GM21526 (cell line): ENCODE measurements at regions not wholly inside any gene's neighbourhood (a gene's known extent, or its start where the extent isn't known, plus 50 kb on each side); places are given as distances from the start of the nearest gene placed in this dataset.

Experiments used
- ATAC-seq: cut with Tn5 transposase; IDR thresholded peaks from one replicate; pipeline ENCODE4 v1.9.1; 2021; ENCODE audit warnings: moderate library complexity; ENCODE audit not compliant: unreplicated experiment, low FRiP score

DNA sequence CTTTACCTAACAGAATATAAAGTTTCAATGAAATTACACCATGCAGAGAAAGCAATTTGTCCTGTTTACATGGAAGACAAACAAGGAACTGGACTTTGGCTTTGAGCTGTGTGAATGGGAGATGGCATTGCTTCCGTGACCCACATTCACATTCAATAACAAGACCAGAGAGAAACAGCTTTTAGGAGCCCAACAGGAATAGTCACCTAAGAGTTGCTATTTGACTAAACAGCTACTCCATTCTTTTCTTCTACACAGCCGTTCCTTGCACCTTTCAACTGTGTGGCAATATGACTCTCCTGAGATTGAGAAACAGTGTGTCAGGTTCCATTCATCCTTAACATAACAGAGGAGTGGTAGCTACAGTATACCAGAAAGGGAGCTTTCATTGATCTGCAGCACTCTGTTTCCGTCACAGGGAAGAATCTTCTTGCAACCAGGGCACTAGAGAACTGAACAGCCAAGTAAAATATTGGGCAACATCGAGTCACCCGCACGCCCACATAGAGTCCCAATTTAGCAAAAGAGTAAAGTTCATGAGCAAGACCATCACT, 355.1 kb downstream of the HAO1 start:
- no peak for ATAC-seq

DNA sequence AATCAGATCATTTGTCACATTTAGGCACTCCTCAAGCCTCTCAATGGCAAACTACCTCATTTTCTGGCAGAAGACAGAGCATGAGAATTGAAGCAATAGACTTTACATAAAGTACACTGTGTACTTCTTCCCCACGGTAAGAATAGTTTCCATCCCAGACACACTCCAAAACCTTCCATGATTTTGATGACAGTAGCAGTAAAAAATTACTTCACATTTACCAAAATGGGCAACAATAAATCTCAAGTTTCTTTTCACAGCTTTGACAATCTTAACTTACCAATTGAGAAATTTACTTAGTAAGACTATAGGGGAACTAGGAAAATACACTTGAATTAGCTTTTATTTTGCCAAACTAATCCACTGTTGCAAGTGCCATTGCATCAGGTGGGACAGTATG, 353.8 kb downstream of the HAO1 start:
- no peak for ATAC-seq

DNA sequence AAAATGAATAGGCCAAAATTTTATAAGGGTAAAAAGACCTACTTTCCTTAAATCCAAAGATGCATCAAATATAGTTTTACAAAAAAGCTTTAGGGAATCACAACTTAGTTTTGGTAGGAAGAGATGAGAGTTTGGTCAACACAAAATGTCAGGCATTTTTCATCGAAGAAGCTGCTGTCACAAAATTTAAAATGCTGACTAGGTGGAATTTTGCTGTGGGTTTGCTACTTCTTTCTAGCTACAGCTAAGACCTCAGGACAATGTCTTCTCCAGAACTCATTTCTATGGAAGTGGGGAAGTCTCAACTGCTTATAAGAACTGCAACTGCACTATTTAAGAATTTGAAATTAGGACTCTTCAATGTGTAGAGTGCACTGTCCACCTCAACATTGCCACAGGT, 351.1 kb downstream of the HAO1 start:
- ATAC-seq: no peak

DNA sequence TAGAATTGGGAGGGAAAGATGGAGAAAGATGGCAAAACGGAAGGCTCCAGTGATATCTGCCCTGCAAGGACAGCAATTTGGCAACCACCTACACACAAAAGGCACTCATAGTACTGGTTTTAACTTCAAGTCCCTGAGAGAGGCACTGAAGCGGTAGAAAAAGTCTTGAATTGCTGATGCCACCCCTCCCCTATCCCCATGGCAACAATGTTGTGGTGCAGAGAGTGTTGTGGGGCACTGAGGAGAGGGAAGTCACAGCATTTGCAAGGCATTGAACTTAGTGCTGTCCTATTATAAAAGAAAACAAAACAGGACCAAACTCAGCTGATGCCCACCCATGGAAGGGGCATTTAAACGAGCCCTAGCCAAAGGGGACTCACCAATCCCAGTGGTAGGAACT, 343.7 kb downstream of the HAO1 start:
- no peak for ATAC-seq

DNA sequence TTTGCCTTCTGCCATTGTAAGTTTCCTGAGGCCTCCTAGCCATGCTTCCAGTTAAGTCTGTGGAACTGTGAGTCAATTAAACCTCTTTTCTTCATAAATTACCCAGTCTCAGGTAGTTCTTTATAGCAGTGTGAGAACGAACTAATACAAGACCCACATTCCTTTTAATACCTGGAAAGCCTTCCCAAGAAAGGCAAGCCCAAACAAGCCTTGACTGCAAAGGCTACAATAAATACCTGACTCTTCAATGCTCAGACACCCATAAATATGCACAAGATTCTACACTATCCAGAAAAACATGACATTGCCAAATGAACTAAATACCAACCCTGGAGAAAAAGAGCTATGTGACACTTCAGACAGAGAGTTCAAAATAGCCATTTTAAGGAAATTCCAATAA, 338.8 kb downstream of the HAO1 start:
- no peak for ATAC-seq

DNA sequence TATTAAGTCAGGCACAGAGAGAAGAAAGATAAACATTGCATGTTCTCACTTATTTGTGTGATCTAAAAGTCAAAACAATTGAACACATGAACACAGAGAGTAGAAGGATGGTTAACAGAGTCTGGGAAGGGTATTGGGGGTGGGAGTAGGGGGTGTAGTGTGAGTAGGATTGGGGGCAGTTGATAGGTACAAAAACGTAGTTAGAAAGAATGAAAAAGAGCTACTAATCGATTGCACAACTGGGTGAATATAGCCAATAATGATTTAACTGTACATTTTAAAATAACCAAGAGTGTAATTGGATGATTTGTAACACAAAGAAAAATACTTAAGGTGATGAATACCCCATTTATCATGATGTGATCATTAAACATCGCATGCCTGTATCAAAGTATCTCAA, 333.3 kb downstream of the HAO1 start:
- no peak for ATAC-seq

DNA sequence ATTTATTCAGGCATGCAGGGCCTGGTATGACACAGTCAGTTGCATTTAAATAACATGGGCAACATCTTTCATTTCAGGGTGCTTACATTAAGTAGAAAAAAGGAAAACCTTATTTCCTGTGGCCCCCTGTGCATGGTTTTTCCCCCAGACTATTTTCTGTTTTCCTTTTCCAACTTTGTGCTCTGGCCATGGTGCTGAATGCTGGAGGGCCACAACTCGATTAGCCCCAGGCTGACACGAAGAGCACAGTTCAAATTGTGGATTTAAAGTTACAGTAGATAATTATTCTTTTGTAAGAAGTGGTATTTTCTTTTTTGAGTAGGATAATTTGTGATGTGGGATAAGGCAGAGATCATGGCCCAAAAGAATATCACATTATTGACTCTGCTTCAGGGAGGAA, 332.0 kb downstream of the HAO1 start:
- ATAC-seq: no peak

DNA sequence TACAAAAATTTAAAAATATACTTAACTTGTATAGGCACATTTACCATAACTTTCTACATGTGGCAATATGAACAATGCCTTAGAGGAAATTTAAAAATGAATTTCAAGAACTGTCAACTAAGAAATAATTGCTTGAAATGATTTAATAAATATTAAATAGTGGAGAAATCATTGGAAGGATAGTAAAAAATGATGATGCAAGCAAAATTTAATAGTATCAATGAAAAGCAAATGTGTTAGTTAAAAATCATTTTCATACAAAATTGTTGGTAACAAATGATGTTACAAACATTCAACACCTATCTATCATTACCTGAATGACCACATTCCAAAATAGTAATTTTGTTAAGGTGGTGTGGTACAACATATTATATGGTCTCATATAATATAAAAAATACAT, 331.0 kb downstream of the HAO1 start:
- ATAC-seq: no peak

DNA sequence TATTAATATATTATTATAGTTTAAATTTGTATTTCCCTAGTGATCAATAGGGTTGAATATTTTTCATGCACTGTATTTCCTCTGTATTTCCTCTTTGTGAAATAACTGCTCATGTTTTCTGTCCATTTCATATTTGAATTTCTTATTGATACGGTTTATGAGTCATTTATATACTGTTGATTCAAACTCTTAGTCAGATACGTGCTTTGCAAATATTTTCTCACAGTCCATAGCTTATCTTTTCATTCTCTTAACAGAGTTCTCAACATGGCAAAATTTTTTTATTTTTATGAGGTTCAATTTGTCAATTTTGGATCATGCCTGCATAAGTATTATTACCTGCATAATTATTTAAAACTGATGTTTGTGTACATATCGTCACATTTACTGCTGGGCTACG, 329.6 kb downstream of the HAO1 start:
- ATAC-seq: no peak

DNA sequence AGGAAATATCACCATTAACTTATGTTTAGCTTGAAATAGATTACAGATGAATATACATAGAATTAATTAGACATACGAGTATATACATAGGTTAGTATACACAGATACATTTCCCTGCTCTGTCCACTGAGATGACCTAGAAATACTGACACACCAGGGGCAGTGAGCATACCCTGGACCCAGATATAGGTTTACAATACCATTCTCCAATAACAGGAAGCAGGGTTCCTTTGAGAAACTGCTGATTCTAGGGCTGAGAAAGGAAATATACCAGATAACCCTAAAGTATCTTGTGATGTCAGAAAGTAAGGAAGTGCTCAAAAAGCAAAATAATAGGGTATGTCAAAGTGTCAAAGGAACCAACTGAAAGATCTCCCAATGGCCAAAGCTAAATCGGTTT, 322.5 kb downstream of the HAO1 start:
- ATAC-seq: no peak

DNA sequence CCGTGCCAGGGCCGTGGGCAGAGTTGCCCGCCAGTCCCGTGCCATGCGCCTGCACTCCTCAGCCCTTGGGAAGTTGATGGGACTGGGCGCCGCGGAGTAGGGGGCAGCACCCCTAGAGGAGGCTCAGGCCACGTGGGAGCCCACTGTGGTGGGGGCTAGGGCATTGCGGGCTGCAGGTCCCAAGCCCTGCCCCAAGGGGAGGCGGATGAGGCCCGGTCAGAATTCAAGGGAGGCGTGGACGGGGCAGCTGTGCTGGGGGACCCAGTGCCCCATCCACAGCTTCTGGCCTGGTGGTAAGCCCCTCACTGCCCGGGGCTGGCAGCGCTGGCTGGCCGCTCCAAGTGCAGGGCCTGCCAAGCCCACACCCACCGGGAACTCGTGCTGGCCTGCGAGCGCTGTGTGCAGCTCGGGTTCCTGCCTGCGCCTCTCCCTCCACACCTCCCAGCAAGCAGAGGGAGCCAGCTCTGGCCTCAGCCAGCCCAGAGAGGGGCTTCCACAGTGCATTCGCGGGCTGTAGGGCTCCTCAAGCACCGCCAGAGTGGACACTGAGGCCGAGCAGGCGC, 317.8 kb downstream of the HAO1 start:
- no peak for ATAC-seq

DNA sequence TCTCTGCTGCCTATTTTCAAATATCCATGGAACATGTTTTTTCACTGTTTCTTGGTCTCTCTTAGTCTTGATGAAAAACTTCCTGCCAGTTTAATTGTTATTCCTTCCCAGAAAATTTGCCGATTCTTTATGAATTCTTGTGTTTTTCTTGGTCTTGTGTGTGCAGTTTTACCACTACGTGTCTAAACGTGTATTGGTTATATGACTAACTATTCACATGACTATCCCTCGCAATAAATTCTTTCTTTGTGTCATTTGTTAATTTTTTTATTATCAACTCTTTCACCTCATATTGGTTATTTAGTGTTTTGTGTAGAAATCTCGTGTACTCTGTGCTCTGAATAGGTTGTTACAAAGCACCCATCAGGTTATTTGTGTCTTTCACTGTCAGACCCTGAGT, 315.4 kb downstream of the HAO1 start:
- ATAC-seq: no peak

DNA sequence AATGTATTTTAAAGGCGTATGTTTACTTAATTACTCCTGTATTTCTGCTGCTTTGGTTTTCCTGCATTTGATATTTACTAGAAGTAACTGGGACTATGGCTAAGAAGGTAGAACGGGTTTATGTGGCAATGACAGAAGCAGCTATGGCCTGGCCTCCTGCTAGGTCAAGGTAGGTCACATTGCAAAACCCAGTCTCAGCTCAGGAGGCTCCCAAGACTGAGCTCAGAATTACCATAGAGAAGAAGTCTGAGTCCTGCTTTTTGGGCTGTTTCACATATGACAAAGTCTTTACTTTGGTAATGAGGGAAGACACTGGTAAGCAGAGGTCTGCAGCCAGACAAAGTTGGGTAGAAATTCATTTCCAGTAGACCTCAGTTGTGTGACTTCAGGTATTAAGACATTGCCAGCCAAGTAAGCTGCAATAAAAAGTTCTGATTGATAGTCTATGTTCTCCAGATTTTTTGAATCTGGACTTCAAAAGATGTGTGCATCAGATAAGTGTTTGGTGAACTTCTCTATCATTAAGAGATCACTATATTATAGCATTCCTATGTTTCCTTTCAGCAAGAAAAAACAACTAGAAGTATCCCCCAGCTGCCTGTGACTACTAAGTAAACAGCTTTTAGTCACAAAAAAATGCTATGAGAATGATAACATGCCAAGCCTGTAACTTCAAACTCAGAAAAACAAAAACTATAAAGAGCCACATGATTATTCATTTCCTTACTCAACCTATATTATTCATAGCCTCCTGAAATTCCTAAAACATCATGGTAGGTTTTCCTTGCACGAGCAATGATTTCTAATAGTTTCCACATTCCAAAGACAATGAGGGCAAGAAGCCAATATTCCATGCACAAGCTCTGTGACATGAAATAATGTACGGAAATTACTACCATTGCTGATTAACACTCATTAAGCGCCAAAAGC, 312.3 kb downstream of the HAO1 start:
- ATAC-seq: no peak

DNA sequence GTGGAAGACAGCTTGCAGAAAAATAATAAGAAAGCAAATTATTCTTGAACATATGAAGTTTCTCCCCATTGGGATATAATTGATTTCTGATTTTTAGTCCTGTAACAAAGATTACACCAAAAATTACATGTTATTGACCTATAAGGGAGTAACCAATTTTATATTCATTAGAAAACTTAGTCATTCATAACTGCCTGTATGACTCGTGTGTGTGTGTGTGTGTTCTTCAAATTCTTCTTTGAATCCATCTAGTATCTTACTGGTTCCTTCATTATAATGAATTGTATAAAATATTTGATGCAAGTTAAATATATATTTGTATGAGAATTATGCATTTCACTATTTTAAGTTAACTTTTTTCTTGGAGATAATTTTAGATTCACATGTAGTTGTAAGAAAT, 310.4 kb downstream of the HAO1 start:
- ATAC-seq: no peak

DNA sequence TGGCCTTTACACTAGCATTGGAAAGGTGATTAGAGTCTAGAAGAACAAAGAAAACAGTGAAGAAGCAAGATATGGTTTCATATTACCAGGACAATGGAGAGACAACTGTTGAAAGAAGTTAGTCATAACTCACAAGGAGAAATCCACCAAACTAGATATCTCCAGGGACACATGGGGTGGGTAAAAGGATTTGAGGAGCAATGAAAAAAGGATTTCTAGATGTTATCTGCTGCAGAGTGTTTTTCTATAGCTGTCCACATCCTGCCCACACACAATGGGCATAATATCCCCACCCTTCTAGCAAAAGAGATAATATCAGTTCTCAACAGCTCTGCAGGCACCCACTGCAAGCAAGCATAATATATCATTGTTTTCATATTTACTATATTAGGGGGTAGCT, 303.1 kb downstream of the HAO1 start:
- ATAC-seq: no peak

DNA sequence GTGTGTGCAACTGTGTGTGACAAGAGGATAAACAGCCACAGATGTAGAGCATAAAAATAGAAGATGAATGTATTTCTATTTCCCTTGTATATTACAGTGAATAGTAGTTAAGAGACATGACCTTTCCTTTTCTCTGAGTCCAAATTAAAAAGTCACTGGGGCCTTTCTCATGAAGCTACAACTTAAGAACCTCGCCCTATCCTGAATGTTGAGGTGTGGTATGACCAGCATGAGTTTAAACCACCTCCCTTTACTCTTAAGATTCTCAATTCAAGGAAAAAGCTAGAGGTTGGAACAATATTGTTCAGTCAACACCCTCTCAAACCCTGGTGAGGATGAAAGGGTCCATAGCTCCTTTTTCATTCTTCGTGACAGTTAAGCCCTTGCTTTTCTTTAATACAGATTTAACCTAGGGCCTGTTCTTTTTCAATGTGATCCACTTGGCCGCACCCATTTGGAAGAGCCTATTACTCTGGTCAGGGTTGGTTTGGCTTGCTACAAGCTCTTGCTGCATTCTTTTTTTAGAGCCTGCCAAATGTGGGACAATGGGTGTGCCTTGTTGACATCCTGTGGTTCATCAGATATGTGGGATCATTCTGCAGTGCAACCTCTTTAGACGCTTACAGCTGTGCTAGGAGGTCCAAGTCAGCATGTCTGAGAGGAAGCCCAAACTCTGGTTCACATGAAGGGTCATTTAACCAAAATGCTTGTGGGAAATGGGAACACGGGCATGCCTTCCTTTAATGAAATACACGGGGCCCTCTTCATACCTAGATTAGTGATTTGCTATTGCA, 290.0 kb downstream of the HAO1 start:
- ATAC-seq: no peak

DNA sequence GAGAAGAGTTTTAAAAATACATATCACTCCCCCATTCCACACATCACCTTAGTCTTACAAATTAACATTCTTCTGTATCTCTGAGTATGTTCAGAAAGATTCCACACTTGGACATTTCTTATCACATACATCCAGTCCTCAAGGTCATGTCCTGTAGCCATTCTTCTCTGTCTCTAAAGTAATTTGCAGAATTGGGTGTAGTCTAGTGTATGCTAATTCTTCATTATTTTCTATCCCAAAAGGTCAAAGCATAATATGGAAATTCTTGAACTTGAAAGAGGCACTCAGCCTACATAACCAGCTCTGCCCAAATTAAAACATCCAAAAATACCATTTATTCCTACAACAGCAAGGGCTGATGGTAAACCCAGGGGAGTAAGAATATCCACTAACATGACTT, 286.0 kb downstream of the HAO1 start:
- ATAC-seq: no peak

DNA sequence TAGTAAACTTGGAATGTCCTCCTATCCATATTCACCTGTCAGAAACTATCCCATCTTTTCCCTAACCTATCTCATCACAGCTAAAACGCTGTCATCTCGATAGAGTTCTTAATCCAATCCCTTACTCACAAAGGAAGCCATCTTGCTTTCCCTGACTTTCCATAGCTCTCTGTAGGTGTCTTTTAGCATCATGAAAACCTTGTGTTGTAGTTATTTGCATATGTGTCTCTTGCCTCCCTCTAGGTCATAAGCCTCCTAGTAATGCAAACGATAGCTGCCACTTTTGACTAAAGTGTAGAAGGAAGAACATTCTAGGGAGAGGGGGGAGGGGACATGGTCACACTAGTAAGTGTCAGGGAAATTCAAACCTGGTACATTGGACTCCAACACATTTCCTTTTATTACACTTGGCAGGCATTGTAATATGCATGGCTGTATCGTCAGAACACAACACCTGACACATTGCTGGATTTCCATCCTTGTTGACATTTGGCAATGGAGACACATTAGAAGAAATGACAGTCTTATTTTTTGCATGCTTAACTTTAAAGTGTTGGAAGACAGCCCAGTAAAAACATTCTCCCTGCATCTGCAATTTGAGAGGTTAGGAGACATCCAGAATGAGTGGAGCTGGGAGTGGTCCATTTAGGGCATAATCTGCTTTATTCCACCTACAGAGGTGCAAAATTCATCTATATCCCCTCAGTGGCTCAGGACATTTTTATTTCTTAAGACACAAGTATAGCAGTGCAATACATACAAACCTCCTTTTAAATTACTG, 283.4 kb downstream of the HAO1 start:
- ATAC-seq: no peak

DNA sequence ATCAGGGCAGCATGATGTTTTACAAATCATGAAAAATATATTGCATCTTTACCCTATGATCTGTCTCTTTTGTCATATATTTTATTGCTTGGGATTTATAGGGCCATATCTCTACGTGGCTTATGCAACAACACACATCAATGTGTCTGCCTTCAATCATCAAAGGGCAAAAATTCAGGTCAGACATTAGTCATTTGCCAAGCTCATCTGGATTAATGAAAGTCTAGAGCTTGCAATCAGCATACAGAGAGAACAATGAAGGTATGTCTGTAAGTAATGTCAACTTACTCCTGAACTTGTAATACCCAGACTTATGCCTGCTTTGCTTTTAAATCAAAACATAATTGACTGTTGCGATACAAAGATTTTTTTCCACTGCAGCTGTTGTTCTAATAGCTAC, 282.7 kb downstream of the HAO1 start:
- no peak for ATAC-seq

DNA sequence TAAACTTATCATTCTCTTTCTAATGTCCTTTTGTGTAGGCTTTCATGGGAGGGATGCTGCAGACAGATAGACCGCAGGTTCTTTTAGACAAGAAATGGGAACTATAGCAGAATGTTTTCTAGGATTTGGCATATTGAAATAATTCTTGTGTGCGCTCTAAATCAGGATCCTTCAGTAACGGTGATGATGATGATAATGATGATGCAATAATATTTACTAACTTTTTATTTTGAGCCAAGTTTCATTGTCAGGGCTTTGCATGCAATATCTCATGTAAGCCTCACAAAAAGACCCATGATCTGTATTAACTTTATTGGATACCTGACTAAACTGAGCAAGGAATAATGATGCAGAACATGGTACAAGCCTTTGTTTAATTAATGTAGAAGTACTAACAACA, 280.1 kb downstream of the HAO1 start:
- ATAC-seq: no peak

DNA sequence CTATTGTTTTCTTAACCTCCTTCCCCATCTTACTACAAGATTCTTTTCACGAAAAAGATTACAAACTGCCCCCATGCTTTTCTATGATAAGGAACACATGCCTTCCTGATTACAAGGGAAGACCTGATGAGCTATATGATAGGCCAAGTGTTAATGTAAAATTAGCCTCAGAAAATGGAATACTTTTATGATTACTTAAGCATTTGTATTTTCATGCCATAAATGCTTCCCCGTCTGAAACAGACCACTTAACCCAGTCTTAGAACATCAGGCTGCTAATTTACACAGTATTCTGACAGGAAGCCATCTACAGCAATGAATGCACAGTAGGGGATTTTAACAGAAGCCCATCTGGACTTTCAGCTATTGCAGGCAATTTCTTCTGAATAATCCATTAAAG, 274.9 kb downstream of the HAO1 start:
- no peak for ATAC-seq
